ENCODE measurements at regions not wholly inside any gene's neighbourhood (a gene's known extent, or its start where the extent isn't known, plus 50 kb on each side); places are given as distances from the start of the nearest gene placed in this dataset.

DNA sequence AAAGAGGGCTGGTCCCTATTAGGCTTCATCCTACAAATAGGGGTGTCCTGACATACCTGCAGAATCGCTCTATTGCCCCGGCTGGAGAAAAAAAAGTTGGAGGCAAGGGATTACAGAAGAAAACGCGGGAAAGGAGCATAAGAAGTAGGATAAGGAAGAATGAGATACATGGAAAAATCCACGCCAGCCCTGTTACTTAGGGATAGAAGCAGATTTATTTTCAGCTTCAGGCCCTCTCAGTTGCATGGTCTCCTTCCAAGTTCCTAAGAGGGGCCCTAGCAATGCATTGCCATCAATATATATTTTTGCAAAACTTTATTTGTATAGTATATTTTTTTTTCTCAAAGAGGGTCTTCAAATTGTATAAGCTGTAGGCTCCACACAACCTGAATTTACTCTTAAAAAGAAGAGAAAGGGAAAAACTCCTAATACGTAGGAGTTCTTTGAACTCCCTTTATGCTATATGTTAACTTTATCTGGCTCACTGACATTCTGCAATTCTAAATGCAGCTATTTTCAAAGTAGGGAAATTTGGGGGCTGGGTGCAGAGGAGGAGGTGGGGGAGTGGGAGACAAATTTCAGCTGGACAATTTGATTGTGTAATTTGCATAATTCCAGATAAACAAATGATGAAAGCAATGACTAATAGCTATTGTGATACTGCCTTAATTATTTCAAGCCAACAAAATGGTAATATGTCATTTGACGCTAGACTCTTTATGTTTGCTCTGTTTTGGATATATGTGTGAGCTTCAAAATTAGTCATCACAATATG is 137.7 kb upstream of the TRHDE start:
- TF ChIP-seq, protein P1, sequence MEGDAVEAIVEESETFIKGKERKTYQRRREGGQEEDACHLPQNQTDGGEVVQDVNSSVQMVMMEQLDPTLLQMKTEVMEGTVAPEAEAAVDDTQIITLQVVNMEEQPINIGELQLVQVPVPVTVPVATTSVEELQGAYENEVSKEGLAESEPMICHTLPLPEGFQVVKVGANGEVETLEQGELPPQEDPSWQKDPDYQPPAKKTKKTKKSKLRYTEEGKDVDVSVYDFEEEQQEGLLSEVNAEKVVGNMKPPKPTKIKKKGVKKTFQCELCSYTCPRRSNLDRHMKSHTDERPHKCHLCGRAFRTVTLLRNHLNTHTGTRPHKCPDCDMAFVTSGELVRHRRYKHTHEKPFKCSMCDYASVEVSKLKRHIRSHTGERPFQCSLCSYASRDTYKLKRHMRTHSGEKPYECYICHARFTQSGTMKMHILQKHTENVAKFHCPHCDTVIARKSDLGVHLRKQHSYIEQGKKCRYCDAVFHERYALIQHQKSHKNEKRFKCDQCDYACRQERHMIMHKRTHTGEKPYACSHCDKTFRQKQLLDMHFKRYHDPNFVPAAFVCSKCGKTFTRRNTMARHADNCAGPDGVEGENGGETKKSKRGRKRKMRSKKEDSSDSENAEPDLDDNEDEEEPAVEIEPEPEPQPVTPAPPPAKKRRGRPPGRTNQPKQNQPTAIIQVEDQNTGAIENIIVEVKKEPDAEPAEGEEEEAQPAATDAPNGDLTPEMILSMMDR (IDR thresholded peaks at IDR 0.05 in 8 of 11, conservative IDR thresholded peaks at IDR 0.05 in 3 of 11): no peak
- no peak for TF ChIP-seq POLR2A (IDR thresholded peaks at IDR 0.05)
- TF ChIP-seq POLR2AphosphoS5 (IDR thresholded peaks at IDR 0.05): no peak

All from spleen (tissue), 7 donors.